Neuron (in vitro differentiated cells): ENCODE measurements at regions not wholly inside any gene's neighbourhood (a gene's known extent, or its start where the extent isn't known, plus 50 kb on each side); places are given as distances from the start of the nearest gene placed in this dataset.

Experiments
- H2AFZ ChIP-seq: one replicate; pipeline ENCODE4 v1.6.1; 2013; ENCODE audit warnings: low read depth, mild to moderate bottlenecking, inconsistent platforms, low read length, moderate library complexity
- H3K27me3 ChIP-seq: one replicate; pipeline ENCODE4 v1.6.1; 2013; ENCODE audit warnings: low read length; ENCODE audit not compliant: insufficient read depth
- H3K36me3 ChIP-seq: one replicate; pipeline ENCODE4 v1.6.1; 2013; ENCODE audit warnings: low read length; ENCODE audit not compliant: insufficient read depth
- H3K4me1 ChIP-seq: one replicate; pipeline ENCODE4 v1.6.1; 2013; ENCODE audit warnings: low read length; ENCODE audit not compliant: insufficient read depth
- H3K4me3 ChIP-seq: 2 replicates; pipeline ENCODE4 v1.5.1; 2013; ENCODE audit warnings: mild to moderate bottlenecking, low read length, moderate library complexity
- H3K9me3 ChIP-seq: one replicate; pipeline ENCODE4 v1.6.1; 2013; ENCODE audit warnings: low read length

DNA sequence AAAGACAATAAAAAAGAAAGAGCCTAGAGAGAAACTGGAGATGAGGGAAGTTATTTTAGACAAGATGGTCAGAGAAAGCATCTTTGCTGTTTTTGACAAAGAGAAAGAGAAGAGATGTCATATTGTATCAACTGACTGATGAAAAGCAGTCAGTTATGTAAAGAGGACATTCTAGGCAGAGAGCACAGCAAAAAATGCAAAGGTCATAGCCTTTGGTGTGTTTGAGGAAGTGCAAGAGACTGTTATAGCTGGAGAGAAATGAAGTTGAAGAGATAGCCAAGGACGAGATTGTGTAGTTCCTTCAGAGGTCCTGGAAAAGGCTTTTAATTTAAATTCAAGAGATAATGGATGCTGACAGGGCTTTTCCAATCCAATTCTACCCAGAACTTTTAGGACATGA is 342.4 kb downstream of the RASEF start:
- no peaks in the 10 kb centered on the region for H3K27me3 ChIP-seq
- H3K36me3 ChIP-seq = no peaks in the 10 kb centered on the region
- no peak overlapping the region for H3K4me3 ChIP-seq
- peaks cover 10% of the 10 kb centered on the region for H3K4me1 ChIP-seq
- H3K9me3 ChIP-seq = no peaks in the 10 kb centered on the region
- no peak overlapping the region for H2AFZ ChIP-seq

DNA sequence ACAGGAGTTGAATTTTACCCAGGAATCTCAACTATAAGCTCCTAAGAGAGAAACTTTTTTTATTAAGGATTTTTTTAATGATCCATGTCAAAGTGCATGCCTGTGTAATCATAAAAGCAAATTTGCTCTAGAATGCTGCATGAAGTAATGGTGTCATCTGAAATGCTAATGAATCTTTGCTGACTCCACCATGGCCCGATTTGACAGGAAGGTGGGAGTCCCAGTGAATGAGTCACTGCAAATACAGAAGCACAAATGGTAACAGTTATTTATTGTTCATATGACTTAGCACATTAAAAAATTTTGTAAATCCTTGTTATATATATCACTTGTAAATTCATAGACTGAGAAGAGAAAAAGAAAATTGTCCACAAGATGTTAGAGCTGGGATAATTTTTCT is 341.3 kb downstream of the RASEF start:
- Histone ChIP-seq H3K27me3 (no peaks in the 10 kb centered on the region), H3K36me3 (no peaks in the 10 kb centered on the region), H3K9me3 (no peaks in the 10 kb centered on the region), H2AFZ (no peak overlapping the region), H3K4me1 (peaks cover 10% of the 10 kb centered on the region), H3K4me3 (no peak overlapping the region)

DNA sequence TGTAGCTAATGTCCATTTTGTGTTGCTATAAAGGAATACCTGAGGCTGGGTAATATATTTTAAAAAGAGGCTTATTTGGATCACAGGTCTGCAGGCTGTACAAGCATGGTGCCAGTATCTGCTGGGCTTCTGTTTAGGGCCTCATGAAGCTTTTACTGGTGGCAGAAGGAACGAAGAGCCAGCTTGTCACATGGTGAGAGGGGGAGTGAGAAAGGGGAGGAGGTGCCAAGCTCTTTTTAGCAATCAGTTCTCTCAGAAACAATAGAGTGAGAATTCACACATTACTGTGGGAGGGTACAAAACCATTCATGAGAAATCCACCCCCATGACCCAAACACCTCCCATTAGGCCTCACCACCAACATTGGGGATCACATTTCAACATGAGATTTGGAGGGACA is 340.9 kb downstream of the RASEF start:
- Histone ChIP-seq H3K4me1 (peaks cover 6% of the 10 kb centered on the region), H3K27me3 (no peaks in the 10 kb centered on the region), H3K36me3 (no peaks in the 10 kb centered on the region), H2AFZ (no peak overlapping the region), H3K4me3 (no peak overlapping the region), H3K9me3 (no peaks in the 10 kb centered on the region)

DNA sequence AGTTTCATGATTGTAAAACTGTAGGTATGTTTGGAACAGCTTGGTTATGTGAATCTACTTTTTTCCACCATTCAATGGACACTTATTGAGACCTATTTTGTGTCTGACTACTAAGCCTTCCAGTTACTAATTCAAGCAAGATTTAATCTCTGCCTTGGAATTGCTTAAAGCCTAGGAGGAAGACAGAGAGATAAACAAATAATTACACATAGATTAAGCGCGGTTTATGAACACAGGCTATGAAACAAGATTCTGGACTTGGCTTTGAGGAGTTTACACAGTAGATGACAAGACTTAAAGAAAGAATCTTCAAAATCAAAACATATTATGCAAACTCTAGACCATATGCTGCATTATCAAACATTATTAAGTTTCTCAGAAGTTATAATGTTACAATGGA is 340.4 kb downstream of the RASEF start:
- no peaks in the 10 kb centered on the region for H3K9me3 ChIP-seq
- H3K4me3 ChIP-seq = no peak overlapping the region
- no peaks in the 10 kb centered on the region for H3K27me3 ChIP-seq
- H2AFZ ChIP-seq = no peak overlapping the region
- no peaks in the 10 kb centered on the region for H3K36me3 ChIP-seq
- H3K4me1 ChIP-seq = peaks cover 5% of the 10 kb centered on the region

DNA sequence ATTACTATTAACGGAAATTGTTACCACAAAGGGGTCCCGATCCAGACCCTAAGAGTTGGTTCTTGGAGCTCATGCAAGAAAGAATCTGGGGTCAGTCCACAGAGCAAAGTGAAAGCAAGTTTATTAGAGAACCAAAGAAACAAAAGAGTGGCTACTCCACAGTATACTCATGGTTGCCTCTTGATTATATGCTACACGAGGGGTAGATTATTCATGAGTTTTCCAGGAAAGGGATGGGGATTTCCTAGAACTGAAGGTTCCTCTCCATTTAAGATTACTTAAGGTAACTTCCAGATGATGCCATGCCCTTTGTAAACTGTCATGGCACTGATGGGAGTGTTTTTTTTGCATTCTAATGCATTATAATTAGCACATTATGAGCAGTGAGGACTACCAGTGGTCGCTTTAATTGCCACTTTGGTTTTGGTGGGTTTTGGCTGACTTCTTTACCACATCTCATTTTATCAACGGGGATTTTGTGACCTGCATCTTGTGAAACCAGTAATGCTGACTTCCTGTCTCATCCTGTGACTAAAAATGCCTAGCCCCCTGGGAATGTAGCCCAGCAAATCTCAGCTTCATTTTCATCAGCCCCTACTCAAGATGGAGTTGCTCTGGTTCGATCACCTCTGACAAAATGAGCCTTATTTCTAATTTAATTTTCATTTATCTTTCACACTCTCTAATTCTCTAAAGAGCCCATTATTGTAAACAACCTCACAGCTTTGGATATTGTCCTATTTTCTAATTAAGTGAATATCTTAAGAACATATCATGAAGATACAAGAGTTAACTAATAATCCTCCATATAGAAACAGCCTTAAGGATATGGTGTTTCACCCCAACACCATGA is 336.3 kb downstream of the RASEF start:
- H2AFZ ChIP-seq = no peak overlapping the region
- H3K27me3 ChIP-seq = no peaks in the 10 kb centered on the region
- no peaks in the 10 kb centered on the region for H3K36me3 ChIP-seq
- H3K4me1 ChIP-seq = peaks cover 9% of the 10 kb centered on the region
- no peak overlapping the region for H3K4me3 ChIP-seq
- H3K9me3 ChIP-seq = no peaks in the 10 kb centered on the region

DNA sequence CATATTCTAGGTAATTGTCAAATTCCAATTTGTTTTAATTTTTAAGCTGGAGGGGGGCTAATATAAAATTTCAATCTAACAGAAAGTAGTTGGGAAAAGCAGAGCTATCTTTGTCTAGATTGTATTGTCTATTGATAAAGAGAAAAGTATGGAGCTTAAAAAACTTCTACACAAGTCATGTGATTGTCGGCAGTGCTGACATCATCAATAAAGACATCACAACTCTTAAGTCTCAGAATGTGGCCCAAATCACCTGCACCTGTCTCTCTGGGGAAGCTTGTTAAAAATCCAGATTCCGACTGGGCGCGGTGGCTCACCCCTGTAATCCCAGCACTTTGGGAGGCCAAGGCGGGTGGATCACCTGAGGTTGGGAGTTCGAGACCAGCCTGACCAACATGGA is 333.8 kb downstream of the RASEF start:
- Histone ChIP-seq H3K4me1 (peaks cover 9% of the 10 kb centered on the region), H3K4me3 (no peak overlapping the region), H3K36me3 (no peaks in the 10 kb centered on the region), H3K9me3 (no peaks in the 10 kb centered on the region), H2AFZ (no peak overlapping the region), H3K27me3 (no peaks in the 10 kb centered on the region)

DNA sequence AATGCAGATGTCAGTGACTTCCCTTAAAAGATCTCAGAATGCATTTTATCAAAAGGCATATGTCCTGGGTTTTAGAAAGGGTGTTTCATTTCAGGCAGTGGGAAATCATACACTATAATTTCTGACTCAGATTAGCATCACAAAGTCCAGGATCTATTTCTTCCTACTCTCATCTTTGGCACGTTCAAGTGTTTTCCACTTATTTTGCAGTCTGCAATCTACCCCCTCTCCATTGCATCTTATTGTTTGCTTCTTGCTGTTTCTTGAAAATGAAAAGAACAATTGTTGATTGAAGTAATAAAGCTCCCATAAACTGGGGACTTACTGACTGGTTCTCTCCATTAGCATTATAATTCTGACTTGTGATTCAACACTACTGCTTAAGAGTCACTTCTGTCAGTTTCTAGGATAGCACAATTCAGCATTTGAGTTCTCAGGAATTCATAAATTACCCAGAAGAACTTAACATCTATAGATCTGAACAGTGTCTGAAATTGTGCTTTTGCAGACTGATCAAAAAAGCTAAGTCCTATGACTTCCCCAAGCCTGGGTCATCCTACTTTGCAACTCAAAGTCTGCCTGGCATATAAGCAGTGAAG is 332.9 kb downstream of the RASEF start:
- H3K36me3 ChIP-seq = no peaks in the 10 kb centered on the region
- H3K9me3 ChIP-seq = no peaks in the 10 kb centered on the region
- H3K27me3 ChIP-seq = no peaks in the 10 kb centered on the region
- H3K4me3 ChIP-seq = no peak overlapping the region
- H2AFZ ChIP-seq = no peak overlapping the region
- H3K4me1 ChIP-seq = peaks cover 11% of the 10 kb centered on the region

DNA sequence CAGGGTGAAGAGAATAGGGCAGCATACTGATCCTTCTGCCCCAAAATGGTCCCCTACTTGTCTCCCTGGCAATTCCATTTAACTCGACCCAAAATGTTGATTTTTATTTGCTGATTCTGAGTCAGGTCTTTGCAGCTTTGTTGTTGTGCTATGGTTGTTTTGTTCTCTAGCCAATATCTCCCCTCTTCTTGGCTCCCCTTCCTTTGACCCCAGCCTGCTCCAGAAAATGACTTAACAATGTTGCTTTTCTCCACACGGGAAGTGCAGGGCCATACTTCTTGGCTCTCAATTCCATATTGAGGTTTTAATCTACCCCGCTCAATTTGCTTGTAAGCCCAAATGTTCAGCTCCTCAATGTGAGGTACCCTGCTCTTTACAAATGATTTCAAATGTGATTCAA is 330.0 kb downstream of the RASEF start:
- no peaks in the 10 kb centered on the region for H3K27me3 ChIP-seq
- no peak overlapping the region for H2AFZ ChIP-seq
- H3K4me3 ChIP-seq = no peak overlapping the region
- no peaks in the 10 kb centered on the region for H3K36me3 ChIP-seq
- no peaks in the 10 kb centered on the region for H3K9me3 ChIP-seq
- peaks cover 11% of the 10 kb centered on the region for H3K4me1 ChIP-seq

DNA sequence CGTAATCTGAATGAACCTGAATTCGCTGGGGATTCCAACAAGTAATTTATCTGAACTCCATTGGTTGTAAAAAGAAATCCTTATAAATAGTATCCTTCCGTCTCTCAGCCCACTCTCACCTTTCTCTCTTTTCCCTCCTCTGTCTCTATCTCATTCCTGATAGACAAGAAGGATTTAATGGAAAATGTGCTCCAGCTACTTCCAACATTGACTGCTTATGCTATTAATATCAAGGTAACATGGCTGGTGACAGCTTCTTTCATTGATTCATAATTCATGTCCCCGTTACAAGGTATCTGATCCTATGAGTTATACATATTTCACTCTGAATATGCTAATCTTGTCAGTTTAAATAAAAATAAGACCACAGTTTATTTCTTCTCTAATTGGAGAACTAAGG is 326.8 kb downstream of the RASEF start:
- Histone ChIP-seq H3K27me3 (no peaks in the 10 kb centered on the region), H3K36me3 (no peaks in the 10 kb centered on the region), H3K4me1 (peaks cover 2% of the 10 kb centered on the region), H2AFZ (no peak overlapping the region), H3K4me3 (no peak overlapping the region), H3K9me3 (no peaks in the 10 kb centered on the region)

DNA sequence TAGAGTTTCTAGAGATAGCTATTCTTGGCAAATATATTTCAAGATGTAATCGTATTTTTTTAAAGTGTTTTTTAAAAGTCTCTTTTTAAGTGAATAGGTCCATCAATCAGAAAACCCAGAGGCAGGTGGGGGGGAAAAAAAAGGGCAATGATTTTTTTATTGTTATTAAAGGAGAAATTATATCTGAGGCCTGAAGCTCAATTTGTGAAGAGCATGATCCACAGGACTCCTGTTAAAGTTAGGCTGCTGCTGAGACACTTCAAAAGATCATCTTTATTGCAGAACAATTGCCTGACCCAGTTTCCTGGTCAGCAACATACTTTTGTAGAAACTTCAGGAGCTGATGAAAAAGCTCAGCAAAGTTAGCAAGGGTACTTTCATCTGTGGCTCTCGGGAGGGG is 326.2 kb downstream of the RASEF start:
- no peaks in the 10 kb centered on the region for H3K9me3 ChIP-seq
- peaks cover 2% of the 10 kb centered on the region for H3K4me1 ChIP-seq
- H3K36me3 ChIP-seq = no peaks in the 10 kb centered on the region
- no peaks in the 10 kb centered on the region for H3K27me3 ChIP-seq
- H3K4me3 ChIP-seq = no peak overlapping the region
- H2AFZ ChIP-seq = no peak overlapping the region

DNA sequence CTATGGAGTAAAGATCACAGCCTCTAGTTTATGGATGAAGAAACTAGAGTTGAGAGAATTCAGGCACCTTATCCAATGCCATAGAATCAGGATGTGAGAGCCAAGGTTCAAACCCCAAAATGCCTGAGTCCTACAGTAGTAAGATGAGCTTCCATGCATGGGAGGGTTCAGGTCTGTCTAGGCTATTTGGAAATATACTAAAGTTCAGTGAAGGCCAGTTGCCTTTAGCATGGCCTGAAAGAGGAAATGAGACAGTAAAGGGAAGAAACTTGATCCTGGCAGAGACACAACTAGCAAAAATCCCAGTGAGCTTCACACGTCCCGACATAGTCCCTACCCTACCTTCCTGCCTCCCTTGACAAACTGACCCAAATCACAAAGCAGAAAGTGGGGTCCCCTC is 317.0 kb downstream of the RASEF start:
- Histone ChIP-seq H3K27me3 (no peaks in the 10 kb centered on the region), H3K36me3 (no peaks in the 10 kb centered on the region), H3K9me3 (no peaks in the 10 kb centered on the region), H3K4me3 (no peak overlapping the region), H3K4me1 (no peaks in the 10 kb centered on the region), H2AFZ (no peak overlapping the region)

DNA sequence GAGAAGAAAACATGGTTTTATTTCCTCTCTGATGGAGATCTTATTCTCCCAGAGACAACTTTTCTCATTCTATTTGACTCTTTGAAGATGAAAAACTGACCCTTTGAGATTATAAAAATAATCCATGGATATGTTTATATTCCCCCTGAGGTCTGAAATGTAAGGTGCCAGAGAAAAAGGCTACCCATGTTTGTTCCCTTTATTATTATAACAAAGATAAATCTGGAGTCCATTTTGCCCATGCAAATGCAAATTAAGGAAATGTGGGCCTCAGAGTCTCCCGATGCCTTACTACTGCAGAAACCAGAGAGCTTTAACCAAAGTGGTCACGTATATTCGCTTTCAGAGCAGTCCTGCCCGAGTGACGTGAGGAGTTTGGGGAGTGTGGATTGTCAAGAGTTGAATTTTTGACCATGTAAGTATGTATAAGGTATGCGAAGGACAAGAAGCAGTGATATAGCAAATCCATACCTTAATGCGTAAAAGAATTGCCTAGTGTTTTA is 312.5 kb downstream of the RASEF start:
- Histone ChIP-seq H3K27me3 (no peaks in the 10 kb centered on the region), H3K36me3 (no peaks in the 10 kb centered on the region), H2AFZ (no peak overlapping the region), H3K9me3 (no peaks in the 10 kb centered on the region), H3K4me1 (no peaks in the 10 kb centered on the region), H3K4me3 (no peak overlapping the region)

DNA sequence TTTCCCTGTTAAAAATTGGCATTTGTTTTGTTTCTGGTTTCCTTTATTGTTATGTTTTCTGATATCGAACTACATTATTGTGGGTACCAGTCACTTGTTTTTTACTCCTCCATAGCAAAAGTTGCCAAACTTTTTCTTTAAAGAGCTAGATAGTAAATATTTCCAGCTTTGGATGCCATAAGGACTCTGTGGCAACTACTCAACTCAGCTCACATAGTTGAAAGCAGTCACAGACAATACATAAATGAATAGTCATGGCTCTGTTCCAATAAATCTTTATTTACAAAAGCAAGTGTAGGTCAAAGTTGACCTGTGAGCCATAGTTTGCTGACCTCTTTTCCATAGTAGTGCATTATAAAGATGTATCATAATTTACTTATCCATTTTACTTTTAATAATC is 305.0 kb downstream of the RASEF start:
- no peak overlapping the region for H2AFZ ChIP-seq
- H3K9me3 ChIP-seq = no peaks in the 10 kb centered on the region
- no peaks in the 10 kb centered on the region for H3K36me3 ChIP-seq
- H3K4me3 ChIP-seq = no peak overlapping the region
- H3K27me3 ChIP-seq = no peaks in the 10 kb centered on the region
- no peaks in the 10 kb centered on the region for H3K4me1 ChIP-seq
